RWPE2 (cell line): ENCODE measurements at regions not wholly inside any gene's neighbourhood (a gene's known extent, or its start where the extent isn't known, plus 50 kb on each side); places are given as distances from the start of the nearest gene placed in this dataset.

Experiments used
- ATAC-seq: fragments of 200-7000 bp; cut with Tn5 transposase; 3 replicates; pipeline ENCODE4 v1.9.1; 2021; ENCODE audit warnings: low read depth
- DNase-seq: peaks from one replicate; pipeline ENCODE4 v3.0.0-alpha.2; 2020; ENCODE audit warnings: low spot score
- H3K27ac ChIP-seq: fragments of 450-650 bp; 2 replicates; pipeline ENCODE4 v1.5.1; 2017; ENCODE audit warnings: mild to moderate bottlenecking; ENCODE audit not compliant: poor library complexity, severe bottlenecking
- H3K27me3 ChIP-seq: fragments of 250-450 bp; sonication (Bioruptor Pico); 2 replicates; pipeline ENCODE4 v1.5.1; 2021; ENCODE audit warnings: mild to moderate bottlenecking, moderate library complexity; ENCODE audit not compliant: insufficient read depth, poor library complexity, severe bottlenecking
- H3K36me3 ChIP-seq: fragments of 250-450 bp; sonication (Bioruptor Pico); 2 replicates; pipeline ENCODE4 v1.5.1; 2020; ENCODE audit warnings: low read depth, mild to moderate bottlenecking, moderate library complexity
- H3K4me1 ChIP-seq: fragments of 250-450 bp; sonication (Bioruptor Pico); 2 replicates; pipeline ENCODE4 v1.5.1; 2021; ENCODE audit warnings: mild to moderate bottlenecking, moderate library complexity; ENCODE audit not compliant: insufficient read depth, poor library complexity, severe bottlenecking
- H3K4me3 ChIP-seq: fragments of 250-450 bp; sonication (Bioruptor Pico); 2 replicates; pipeline ENCODE4 v1.5.1; 2021; ENCODE audit warnings: mild to moderate bottlenecking, moderate library complexity; ENCODE audit not compliant: severe bottlenecking
- H3K9me3 ChIP-seq: fragments of 250-450 bp; sonication (Bioruptor Pico); 2 replicates; pipeline ENCODE4 v1.5.1; 2021; ENCODE audit warnings: mild to moderate bottlenecking, moderate library complexity; ENCODE audit not compliant: severe bottlenecking
- CTCF ChIP-seq: fragments of 450-650 bp; IDR thresholded peaks from one replicate; pipeline ENCODE4 v1.5.1; 2017; ENCODE audit warnings: mild to moderate bottlenecking, moderate library complexity; ENCODE audit not compliant: poor library complexity, severe bottlenecking

- no peak for ATAC-seq
- Histone ChIP-seq H3K27ac (no peak overlapping the region), H3K9me3 (no peaks in the 10 kb centered on the region), H3K4me3 (no peak overlapping the region), H3K4me1 (no peaks in the 10 kb centered on the region), H3K27me3 (no peaks in the 10 kb centered on the region), H3K36me3 (no peaks in the 10 kb centered on the region)
- no peak for TF ChIP-seq CTCF
- DNase-seq: no peak
Measured at GRCh38 chr13:63700350-63700749, 2284.7 kb upstream of the PCDH20 start.

GRCh38 chr13:63699948-63700347, 2284.3 kb upstream of the PCDH20 start:
- DNase-seq (no peak), ATAC-seq (no peak)
- Histone ChIP-seq H3K27me3 (no peaks in the 10 kb centered on the region), H3K36me3 (no peaks in the 10 kb centered on the region), H3K9me3 (no peaks in the 10 kb centered on the region), H3K4me3 (no peak overlapping the region), H3K27ac (no peak overlapping the region), H3K4me1 (no peaks in the 10 kb centered on the region)
- TF ChIP-seq CTCF: no peak

GRCh38 chr13:63696055-63696454, 2280.4 kb upstream of the PCDH20 start:
- no peaks in the 10 kb centered on the region for H3K36me3 ChIP-seq
- no peak for ATAC-seq
- no peaks in the 10 kb centered on the region for H3K4me1 ChIP-seq
- H3K27ac ChIP-seq: no peak overlapping the region
- no peak overlapping the region for H3K4me3 ChIP-seq
- H3K9me3 ChIP-seq: no peaks in the 10 kb centered on the region
- TF ChIP-seq CTCF: no peak
- no peaks in the 10 kb centered on the region for H3K27me3 ChIP-seq
- no peak for DNase-seq

GRCh38 chr13:63693696-63694095, 2278.0 kb upstream of the PCDH20 start:
- Histone ChIP-seq H3K27ac (no peak overlapping the region), H3K27me3 (no peaks in the 10 kb centered on the region), H3K4me1 (no peaks in the 10 kb centered on the region), H3K36me3 (no peaks in the 10 kb centered on the region), H3K4me3 (no peak overlapping the region), H3K9me3 (no peaks in the 10 kb centered on the region)
- TF ChIP-seq CTCF: no peak
- DNase-seq (no peak), ATAC-seq (no peak)

- H3K36me3 ChIP-seq: no peaks in the 10 kb centered on the region
- no peak overlapping the region for H3K4me3 ChIP-seq
- H3K9me3 ChIP-seq: no peaks in the 10 kb centered on the region
- H3K4me1 ChIP-seq: no peaks in the 10 kb centered on the region
- no peak for TF ChIP-seq CTCF
- no peaks in the 10 kb centered on the region for H3K27me3 ChIP-seq
- DNase-seq: no peak
- no peak for ATAC-seq
- H3K27ac ChIP-seq: no peak overlapping the region
Measured at GRCh38 chr13:63691474-63691873, 2275.8 kb upstream of the PCDH20 start.
